Astrocyte (in vitro differentiated cells and primary cell): ENCODE measurements at regions not wholly inside any gene's neighbourhood (a gene's known extent, or its start where the extent isn't known, plus 50 kb on each side); places are given as distances from the start of the nearest gene placed in this dataset.

Experiments
- EZH2 ChIP-seq: IDR thresholded peaks from 2 replicates; pipeline ENCODE4 v1.6.1; 2012; ENCODE audit warnings: mild to moderate bottlenecking, low read length, inconsistent platforms; ENCODE audit not compliant: insufficient read depth
- TF ChIP-seq, protein P1 (sequence below): IDR thresholded peaks from 2 replicates; pipeline ENCODE4 v1.5.1; 2011; ENCODE audit warnings: low read depth, mild to moderate bottlenecking, inconsistent platforms, low read length, moderate library complexity; ENCODE audit not compliant: insufficient read depth

GRCh38 chr12:105823810-105824209 lies 314.9 kb downstream of the NUAK1 start:
- TF ChIP-seq, protein P1, sequence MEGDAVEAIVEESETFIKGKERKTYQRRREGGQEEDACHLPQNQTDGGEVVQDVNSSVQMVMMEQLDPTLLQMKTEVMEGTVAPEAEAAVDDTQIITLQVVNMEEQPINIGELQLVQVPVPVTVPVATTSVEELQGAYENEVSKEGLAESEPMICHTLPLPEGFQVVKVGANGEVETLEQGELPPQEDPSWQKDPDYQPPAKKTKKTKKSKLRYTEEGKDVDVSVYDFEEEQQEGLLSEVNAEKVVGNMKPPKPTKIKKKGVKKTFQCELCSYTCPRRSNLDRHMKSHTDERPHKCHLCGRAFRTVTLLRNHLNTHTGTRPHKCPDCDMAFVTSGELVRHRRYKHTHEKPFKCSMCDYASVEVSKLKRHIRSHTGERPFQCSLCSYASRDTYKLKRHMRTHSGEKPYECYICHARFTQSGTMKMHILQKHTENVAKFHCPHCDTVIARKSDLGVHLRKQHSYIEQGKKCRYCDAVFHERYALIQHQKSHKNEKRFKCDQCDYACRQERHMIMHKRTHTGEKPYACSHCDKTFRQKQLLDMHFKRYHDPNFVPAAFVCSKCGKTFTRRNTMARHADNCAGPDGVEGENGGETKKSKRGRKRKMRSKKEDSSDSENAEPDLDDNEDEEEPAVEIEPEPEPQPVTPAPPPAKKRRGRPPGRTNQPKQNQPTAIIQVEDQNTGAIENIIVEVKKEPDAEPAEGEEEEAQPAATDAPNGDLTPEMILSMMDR = no peak
- TF ChIP-seq EZH2 = no peak
